ENCODE measurements at regions not wholly inside any gene's neighbourhood (a gene's known extent, or its start where the extent isn't known, plus 50 kb on each side); places are given as distances from the start of the nearest gene placed in this dataset.

- no peak for DNase-seq (ENCODE audit: low read depth)
- TF ChIP-seq POLR2A (IDR thresholded peaks at IDR 0.05; ENCODE audit: extremely low read depth, insufficient read length): no peak
- TF ChIP-seq MYC (IDR thresholded peaks at IDR 0.05; ENCODE audit: low read depth, low read length): no peak
- no peak for TF ChIP-seq CTCF (IDR thresholded peaks at IDR 0.05; ENCODE audit: low read depth, low read length)
- TF ChIP-seq MAX (IDR thresholded peaks at IDR 0.05; ENCODE audit: low read depth, low read length): no peak
- H3K4me3 ChIP-seq (ENCODE audit: low read depth, low read length): no peak overlapping the region
Observed at GRCh38 chr16:26667307-26667706, 399.4 kb upstream of the C16orf82 start.

GRCh38 chr16:26668026-26668425 is 398.7 kb upstream of the C16orf82 start:
- no peak overlapping the region for H3K4me3 ChIP-seq (ENCODE audit: low read depth, low read length)
- TF ChIP-seq MAX (IDR thresholded peaks at IDR 0.05; ENCODE audit: low read depth, low read length): no peak
- no peak for TF ChIP-seq POLR2A (IDR thresholded peaks at IDR 0.05; ENCODE audit: extremely low read depth, insufficient read length)
- no peak for TF ChIP-seq CTCF (IDR thresholded peaks at IDR 0.05; ENCODE audit: low read depth, low read length)
- no peak for TF ChIP-seq MYC (IDR thresholded peaks at IDR 0.05; ENCODE audit: low read depth, low read length)
- DNase-seq (ENCODE audit: low read depth): no peak

GRCh38 chr16:26672206-26672605 is 394.5 kb upstream of the C16orf82 start:
- no peak for TF ChIP-seq CTCF (IDR thresholded peaks at IDR 0.05; ENCODE audit: low read depth, low read length)
- no peak for TF ChIP-seq MYC (IDR thresholded peaks at IDR 0.05; ENCODE audit: low read depth, low read length)
- no peak for TF ChIP-seq POLR2A (IDR thresholded peaks at IDR 0.05; ENCODE audit: extremely low read depth, insufficient read length)
- TF ChIP-seq MAX (IDR thresholded peaks at IDR 0.05; ENCODE audit: low read depth, low read length): no peak
- no peak overlapping the region for H3K4me3 ChIP-seq (ENCODE audit: low read depth, low read length)
- no peak for DNase-seq (ENCODE audit: low read depth)

- no peak for TF ChIP-seq CTCF (IDR thresholded peaks at IDR 0.05; ENCODE audit: low read depth, low read length)
- TF ChIP-seq MAX (IDR thresholded peaks at IDR 0.05; ENCODE audit: low read depth, low read length): no peak
- no peak for TF ChIP-seq MYC (IDR thresholded peaks at IDR 0.05; ENCODE audit: low read depth, low read length)
- no peak for TF ChIP-seq POLR2A (IDR thresholded peaks at IDR 0.05; ENCODE audit: extremely low read depth, insufficient read length)
- no peak overlapping the region for H3K4me3 ChIP-seq (ENCODE audit: low read depth, low read length)
- no peak for DNase-seq (ENCODE audit: low read depth)
Observed at GRCh38 chr16:26673011-26673410, 393.7 kb upstream of the C16orf82 start.

- TF ChIP-seq MAX (IDR thresholded peaks at IDR 0.05; ENCODE audit: low read depth, low read length) (no peak), POLR2A (IDR thresholded peaks at IDR 0.05; ENCODE audit: extremely low read depth, insufficient read length) (no peak), MYC (IDR thresholded peaks at IDR 0.05; ENCODE audit: low read depth, low read length) (no peak), CTCF (IDR thresholded peaks at IDR 0.05; ENCODE audit: low read depth, low read length) (no peak)
- H3K4me3 ChIP-seq (ENCODE audit: low read depth, low read length): no peak overlapping the region
- DNase-seq (ENCODE audit: low read depth): no peak
Observed at GRCh38 chr16:26680671-26681070, 386.1 kb upstream of the C16orf82 start.

- no peak for DNase-seq (ENCODE audit: low read depth)
- no peak overlapping the region for H3K4me3 ChIP-seq (ENCODE audit: low read depth, low read length)
- TF ChIP-seq MAX (IDR thresholded peaks at IDR 0.05; ENCODE audit: low read depth, low read length) (no peak), MYC (IDR thresholded peaks at IDR 0.05; ENCODE audit: low read depth, low read length) (no peak), CTCF (IDR thresholded peaks at IDR 0.05; ENCODE audit: low read depth, low read length) (no peak), POLR2A (IDR thresholded peaks at IDR 0.05; ENCODE audit: extremely low read depth, insufficient read length) (no peak)
Observed at GRCh38 chr16:26688105-26688504, 378.6 kb upstream of the C16orf82 start.
